K562 (cell line): ENCODE measurements at regions not wholly inside any gene's neighbourhood (a gene's known extent, or its start where the extent isn't known, plus 50 kb on each side); places are given as distances from the start of the nearest gene placed in this dataset.

Experiments used
- CHD4 ChIP-seq: fragments of 200-600 bp; sonication (generic); IDR thresholded peaks from 3 replicates; pipeline ENCODE4 v1.6.1; 2012; ENCODE audit warnings: low read depth, mild to moderate bottlenecking, mixed read lengths, low read length, inconsistent platforms; ENCODE audit not compliant: insufficient read depth, insufficient replicate concordance, poor library complexity, severe bottlenecking
- ESRRA ChIP-seq: fragments of 450-650 bp; IDR thresholded peaks from 2 replicates; pipeline ENCODE4 v1.6.1; 2014; ENCODE audit warnings: low read depth, mild to moderate bottlenecking, moderate library complexity, borderline replicate concordance
- GABPB1 ChIP-seq: sonication (generic); formaldehyde crosslinking; IDR thresholded peaks from 2 replicates; pipeline ENCODE4 v1.8.0; 2022; ENCODE audit warnings: mild to moderate bottlenecking, missing genetic modification reagents
- JUN ChIP-seq, 2 experiments: sonication (generic) in 1 of 2; formaldehyde crosslinking in 1 of 2; IDR thresholded peaks; 2 replicates each; pipeline versions ENCODE4 v1.6.1 to v1.8.0; 2012 to 2022; ENCODE audit warnings: borderline replicate concordance in 2 of 2, mild to moderate bottlenecking in 2 of 2, improper control_type of control experiment in 1 of 2, low read depth in 1 of 2, low read length in 1 of 2, missing genetic modification reagents in 1 of 2
- POLR2A ChIP-seq: fragments of 450-650 bp; conservative IDR thresholded peaks from 2 replicates; pipeline ENCODE4 v1.6.1; 2016
- TBL1XR1 ChIP-seq, 2 experiments: IDR thresholded peaks; 2 replicates each; pipeline ENCODE4 v1.6.1; 2012; ENCODE audit warnings: improper control_type of control experiment in 2 of 2, low read length in 2 of 2, mild to moderate bottlenecking in 1 of 2
- YY1 ChIP-seq, 3 experiments: IDR thresholded peaks; 2 replicates each; pipeline ENCODE4 v1.6.1; 2011; ENCODE audit warnings: low read length in 2 of 3, mild to moderate bottlenecking in 2 of 3, moderate library complexity in 2 of 3, borderline replicate concordance in 1 of 3, control low read depth in 1 of 3, low read depth in 1 of 3; ENCODE audit not compliant: insufficient read depth in 3 of 3, insufficient replicate concordance in 2 of 3, control insufficient read depth in 1 of 3, insufficient read length in 1 of 3; ENCODE audit errors: extremely low read depth in 1 of 3
- ZFX ChIP-seq: sonication (generic); formaldehyde crosslinking; IDR thresholded peaks from 2 replicates; pipeline ENCODE4 v1.8.0; 2022; ENCODE audit warnings: mild to moderate bottlenecking, missing genetic modification reagents, moderate library complexity
- ZNF384 ChIP-seq: IDR thresholded peaks from 2 replicates; pipeline ENCODE4 v1.6.1; 2012; ENCODE audit warnings: low read depth, low read length, improper control_type of control experiment
- ZZZ3 ChIP-seq: fragments of 450-650 bp; IDR thresholded peaks from 2 replicates; pipeline ENCODE4 v1.6.1; 2016; ENCODE audit warnings: antibody characterized with exemption, mild to moderate bottlenecking, moderate library complexity
- TF ChIP-seq, protein P1 (sequence below): sonication (generic); formaldehyde crosslinking; IDR thresholded peaks from 2 replicates; pipeline ENCODE4 v1.8.1; 2023; ENCODE audit warnings: mild to moderate bottlenecking, missing genetic modification reagents
- TF ChIP-seq, protein P2 (sequence below), 3 experiments: IDR thresholded peaks in 2 of 3; conservative IDR thresholded peaks in 1 of 3; 2 replicates each; pipeline ENCODE4 v1.5.1; 2011 to 2012; ENCODE audit warnings: low read length in 3 of 3, mild to moderate bottlenecking in 3 of 3, control low read depth in 2 of 3, improper control_type of control experiment in 1 of 3, inconsistent platforms in 1 of 3, low read depth in 1 of 3, mixed read lengths in 1 of 3, moderate library complexity in 1 of 3; ENCODE audit not compliant: insufficient read depth in 2 of 3
- TF ChIP-seq, protein P3 (sequence below), 2 experiments: IDR thresholded peaks; 2 replicates each; pipeline ENCODE4 v1.6.1; 2012; ENCODE audit warnings: improper control_type of control experiment in 2 of 2, low read depth in 2 of 2, low read length in 2 of 2, borderline replicate concordance in 1 of 2
- TF ChIP-seq, protein P4 (sequence below): sonication (generic); formaldehyde crosslinking; IDR thresholded peaks from 2 replicates; pipeline ENCODE4 v1.8.0; 2022; ENCODE audit warnings: missing genetic modification reagents, mild to moderate bottlenecking, borderline replicate concordance

DNA sequence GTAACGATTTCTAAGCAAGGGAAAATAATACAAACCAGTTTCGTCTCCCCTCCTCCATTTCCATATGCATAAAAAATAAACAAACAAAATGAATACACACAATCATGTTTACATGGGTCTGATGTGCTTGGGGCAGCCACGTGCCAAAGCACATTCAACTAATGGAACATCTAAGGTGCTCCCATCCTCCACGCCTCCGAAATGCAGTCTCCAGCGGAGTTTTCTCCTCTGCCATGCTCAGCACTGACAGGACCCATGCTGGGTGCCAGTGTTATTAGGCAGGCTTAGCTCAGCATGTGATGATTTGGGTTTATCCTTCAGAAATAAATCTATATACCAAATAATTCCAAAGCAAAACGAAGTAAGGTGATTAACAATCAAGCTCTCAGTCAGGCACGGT is 337.3 kb upstream of the ATP10A start:
- TF ChIP-seq, protein P1, sequence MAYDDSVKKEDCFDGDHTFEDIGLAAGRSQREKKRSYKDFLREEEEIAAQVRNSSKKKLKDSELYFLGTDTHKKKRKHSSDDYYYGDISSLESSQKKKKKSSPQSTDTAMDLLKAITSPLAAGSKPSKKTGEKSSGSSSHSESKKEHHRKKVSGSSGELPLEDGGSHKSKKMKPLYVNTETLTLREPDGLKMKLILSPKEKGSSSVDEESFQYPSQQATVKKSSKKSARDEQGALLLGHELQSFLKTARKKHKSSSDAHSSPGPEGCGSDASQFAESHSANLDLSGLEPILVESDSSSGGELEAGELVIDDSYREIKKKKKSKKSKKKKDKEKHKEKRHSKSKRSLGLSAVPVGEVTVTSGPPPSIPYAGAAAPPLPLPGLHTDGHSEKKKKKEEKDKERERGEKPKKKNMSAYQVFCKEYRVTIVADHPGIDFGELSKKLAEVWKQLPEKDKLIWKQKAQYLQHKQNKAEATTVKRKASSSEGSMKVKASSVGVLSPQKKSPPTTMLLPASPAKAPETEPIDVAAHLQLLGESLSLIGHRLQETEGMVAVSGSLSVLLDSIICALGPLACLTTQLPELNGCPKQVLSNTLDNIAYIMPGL = no peak
- TF ChIP-seq ZNF384 = no peak
- TF ChIP-seq, protein P2, sequence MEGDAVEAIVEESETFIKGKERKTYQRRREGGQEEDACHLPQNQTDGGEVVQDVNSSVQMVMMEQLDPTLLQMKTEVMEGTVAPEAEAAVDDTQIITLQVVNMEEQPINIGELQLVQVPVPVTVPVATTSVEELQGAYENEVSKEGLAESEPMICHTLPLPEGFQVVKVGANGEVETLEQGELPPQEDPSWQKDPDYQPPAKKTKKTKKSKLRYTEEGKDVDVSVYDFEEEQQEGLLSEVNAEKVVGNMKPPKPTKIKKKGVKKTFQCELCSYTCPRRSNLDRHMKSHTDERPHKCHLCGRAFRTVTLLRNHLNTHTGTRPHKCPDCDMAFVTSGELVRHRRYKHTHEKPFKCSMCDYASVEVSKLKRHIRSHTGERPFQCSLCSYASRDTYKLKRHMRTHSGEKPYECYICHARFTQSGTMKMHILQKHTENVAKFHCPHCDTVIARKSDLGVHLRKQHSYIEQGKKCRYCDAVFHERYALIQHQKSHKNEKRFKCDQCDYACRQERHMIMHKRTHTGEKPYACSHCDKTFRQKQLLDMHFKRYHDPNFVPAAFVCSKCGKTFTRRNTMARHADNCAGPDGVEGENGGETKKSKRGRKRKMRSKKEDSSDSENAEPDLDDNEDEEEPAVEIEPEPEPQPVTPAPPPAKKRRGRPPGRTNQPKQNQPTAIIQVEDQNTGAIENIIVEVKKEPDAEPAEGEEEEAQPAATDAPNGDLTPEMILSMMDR (IDR thresholded peaks at IDR 0.05 in 2 of 3, conservative IDR thresholded peaks at IDR 0.05 in 1 of 3; ENCODE audit: insufficient read depth in 2 of 3, low read depth in 1 of 3, low read length in 3 of 3) = no peak
- no peak for TF ChIP-seq POLR2A
- TF ChIP-seq GABPB1 = no peak
- TF ChIP-seq, protein P3, sequence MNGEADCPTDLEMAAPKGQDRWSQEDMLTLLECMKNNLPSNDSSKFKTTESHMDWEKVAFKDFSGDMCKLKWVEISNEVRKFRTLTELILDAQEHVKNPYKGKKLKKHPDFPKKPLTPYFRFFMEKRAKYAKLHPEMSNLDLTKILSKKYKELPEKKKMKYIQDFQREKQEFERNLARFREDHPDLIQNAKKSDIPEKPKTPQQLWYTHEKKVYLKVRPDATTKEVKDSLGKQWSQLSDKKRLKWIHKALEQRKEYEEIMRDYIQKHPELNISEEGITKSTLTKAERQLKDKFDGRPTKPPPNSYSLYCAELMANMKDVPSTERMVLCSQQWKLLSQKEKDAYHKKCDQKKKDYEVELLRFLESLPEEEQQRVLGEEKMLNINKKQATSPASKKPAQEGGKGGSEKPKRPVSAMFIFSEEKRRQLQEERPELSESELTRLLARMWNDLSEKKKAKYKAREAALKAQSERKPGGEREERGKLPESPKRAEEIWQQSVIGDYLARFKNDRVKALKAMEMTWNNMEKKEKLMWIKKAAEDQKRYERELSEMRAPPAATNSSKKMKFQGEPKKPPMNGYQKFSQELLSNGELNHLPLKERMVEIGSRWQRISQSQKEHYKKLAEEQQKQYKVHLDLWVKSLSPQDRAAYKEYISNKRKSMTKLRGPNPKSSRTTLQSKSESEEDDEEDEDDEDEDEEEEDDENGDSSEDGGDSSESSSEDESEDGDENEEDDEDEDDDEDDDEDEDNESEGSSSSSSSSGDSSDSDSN (IDR thresholded peaks at IDR 0.05; ENCODE audit: borderline replicate concordance in 1 of 2, low read depth in 2 of 2, low read length in 2 of 2) = no peak
- no peak for TF ChIP-seq YY1 (IDR thresholded peaks at IDR 0.05; ENCODE audit: borderline replicate concordance in 1 of 3, control insufficient read depth in 1 of 3, extremely low read depth in 1 of 3, insufficient read depth in 3 of 3, insufficient read length in 1 of 3, insufficient replicate concordance in 2 of 3, low read depth in 1 of 3, low read length in 2 of 3)
- TF ChIP-seq, protein P4, sequence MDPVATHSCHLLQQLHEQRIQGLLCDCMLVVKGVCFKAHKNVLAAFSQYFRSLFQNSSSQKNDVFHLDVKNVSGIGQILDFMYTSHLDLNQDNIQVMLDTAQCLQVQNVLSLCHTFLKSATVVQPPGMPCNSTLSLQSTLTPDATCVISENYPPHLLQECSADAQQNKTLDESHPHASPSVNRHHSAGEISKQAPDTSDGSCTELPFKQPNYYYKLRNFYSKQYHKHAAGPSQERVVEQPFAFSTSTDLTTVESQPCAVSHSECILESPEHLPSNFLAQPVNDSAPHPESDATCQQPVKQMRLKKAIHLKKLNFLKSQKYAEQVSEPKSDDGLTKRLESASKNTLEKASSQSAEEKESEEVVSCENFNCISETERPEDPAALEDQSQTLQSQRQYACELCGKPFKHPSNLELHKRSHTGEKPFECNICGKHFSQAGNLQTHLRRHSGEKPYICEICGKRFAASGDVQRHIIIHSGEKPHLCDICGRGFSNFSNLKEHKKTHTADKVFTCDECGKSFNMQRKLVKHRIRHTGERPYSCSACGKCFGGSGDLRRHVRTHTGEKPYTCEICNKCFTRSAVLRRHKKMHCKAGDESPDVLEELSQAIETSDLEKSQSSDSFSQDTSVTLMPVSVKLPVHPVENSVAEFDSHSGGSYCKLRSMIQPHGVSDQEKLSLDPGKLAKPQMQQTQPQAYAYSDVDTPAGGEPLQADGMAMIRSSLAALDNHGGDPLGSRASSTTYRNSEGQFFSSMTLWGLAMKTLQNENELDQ = no peak
- no peak for TF ChIP-seq ESRRA
- TF ChIP-seq ZZZ3 = no peak
- TF ChIP-seq JUN (IDR thresholded peaks at IDR 0.05; ENCODE audit: borderline replicate concordance, low read depth, low read length) = no peak
- TF ChIP-seq JUN (CRISPR knock-in tag; IDR thresholded peaks at IDR 0.05; ENCODE audit: borderline replicate concordance) = no peak
- no peak for TF ChIP-seq ZFX (CRISPR knock-in tag)
- TF ChIP-seq TBL1XR1 (IDR thresholded peaks at IDR 0.05; ENCODE audit: low read length in 2 of 2) = no peak
- TF ChIP-seq CHD4 = no peak
